Stimulated activated CD4-positive, alpha-beta T cell treated with anti-CD3 and anti-CD28 coated beads, Interleukin-4, amount 100 ng/mL, for 48 hours (primary cell): ENCODE measurements at regions not wholly inside any gene's neighbourhood (a gene's known extent, or its start where the extent isn't known, plus 50 kb on each side); places are given as distances from the start of the nearest gene placed in this dataset.
"Not testable (repeated sequence)": the region's sequence is repeated elsewhere in the genome, so short reads cannot be mapped to it uniquely, and the experiment has no call there.

Experiments
- DNase-seq, 2 donors: peaks; one replicate each; pipeline ENCODE4 v3.0.0-alpha.2; 2020; ENCODE audit warnings: low read depth in 2 of 2

DNA sequence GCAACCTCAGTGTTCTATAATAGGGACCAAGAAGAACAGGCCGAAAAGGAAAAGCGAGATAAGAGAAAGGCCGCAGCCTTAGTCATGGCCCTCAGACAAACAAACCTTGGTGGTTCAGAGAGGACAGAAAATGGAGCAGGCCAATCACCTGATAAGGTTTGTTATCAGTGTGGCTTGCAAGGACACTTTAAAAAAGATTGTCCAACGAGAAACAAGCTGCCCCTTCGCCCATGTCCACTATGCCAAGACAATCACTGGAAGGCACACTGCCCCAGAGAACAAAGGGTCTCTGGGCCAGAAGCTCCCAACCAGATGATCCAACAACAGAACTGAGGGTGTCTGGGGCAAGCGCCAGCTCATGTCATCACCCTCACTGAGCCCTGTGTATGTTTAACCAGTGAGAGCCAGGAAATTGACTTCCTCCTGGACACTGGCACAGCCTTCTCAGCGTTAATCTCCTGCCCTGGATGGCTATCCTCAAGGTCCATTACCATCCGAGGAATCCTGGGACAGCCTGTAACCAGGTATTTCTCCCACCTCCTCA, 334.8 kb upstream of the SLITRK5 start:
- DNase-seq: not testable (repeated sequence)

DNA sequence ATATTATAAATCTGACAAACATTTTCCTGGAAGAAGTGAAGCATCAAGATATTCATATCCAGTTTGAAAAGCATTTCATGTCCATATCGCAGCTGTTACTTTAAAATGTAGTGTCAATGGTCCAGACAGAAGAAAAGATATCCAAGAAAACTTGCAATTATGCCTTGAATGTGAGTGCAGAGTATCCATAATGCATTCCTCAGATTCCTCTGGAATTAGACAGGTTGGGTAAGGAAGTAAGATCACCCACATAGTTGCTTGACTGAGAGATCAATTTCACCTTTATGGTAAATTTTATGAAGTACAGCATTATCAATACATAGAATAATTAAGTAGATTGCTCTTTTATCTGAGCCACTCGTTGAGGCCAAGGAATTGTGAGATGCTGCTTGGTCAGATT, 327.0 kb upstream of the SLITRK5 start:
- DNase-seq: no peak

DNA sequence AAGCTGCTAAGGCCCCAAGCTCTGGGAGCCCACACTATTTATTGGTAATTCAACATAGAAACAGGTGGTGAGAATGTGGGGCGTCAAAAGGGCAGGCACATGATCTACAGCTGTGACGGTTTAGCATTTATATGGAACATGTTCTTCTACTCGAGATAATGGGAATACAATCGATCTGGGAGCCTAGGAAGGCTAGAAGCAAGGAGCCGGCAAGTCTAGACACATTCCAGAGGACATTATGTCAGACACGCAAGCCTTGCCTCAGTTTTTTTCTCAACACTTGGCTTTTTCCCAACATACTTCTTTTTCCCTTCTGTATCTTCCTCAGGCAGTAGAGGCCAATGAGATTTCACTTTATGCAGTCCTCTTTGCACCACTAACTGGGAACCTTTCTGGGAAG, 315.7 kb upstream of the SLITRK5 start:
- no peak for DNase-seq

DNA sequence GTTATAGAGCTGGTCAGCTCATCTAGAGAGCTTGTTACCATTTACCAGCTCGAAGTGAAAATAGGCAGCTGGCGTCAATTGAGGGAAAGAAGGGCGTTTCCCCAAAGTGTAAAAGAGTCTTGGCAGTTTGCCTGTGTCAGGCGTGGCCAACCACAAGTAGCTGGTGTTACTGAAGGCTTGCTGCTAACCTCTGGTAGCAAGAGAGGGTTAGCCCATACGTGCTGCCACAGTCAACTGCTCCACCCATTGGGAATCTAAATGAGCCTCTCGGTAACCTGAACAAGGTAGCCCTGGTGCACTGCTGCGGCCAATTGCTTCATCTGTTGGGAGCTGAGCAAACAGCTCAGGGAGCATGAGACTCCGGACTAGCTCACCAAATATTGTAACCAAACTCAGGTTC, 314.9 kb upstream of the SLITRK5 start:
- no peak for DNase-seq

DNA sequence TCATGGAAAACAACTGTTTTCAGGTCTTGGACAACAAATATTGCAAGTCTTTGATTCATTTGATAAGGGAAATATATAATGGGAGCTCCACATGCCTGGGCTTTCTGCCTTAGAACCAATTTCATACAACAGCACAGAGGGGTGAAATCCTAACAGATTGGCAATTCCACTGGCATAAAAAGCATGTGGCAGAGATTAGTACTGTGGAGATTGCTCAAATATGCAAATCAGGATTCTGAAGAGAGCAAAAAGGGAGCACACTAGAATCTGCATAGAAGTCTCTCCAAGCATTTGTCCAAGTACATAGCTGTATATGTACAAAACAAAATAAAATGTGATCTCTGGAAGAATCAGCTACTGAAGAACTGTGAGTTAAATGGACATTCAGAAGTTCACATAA, 312.9 kb upstream of the SLITRK5 start:
- DNase-seq: no peak

DNA sequence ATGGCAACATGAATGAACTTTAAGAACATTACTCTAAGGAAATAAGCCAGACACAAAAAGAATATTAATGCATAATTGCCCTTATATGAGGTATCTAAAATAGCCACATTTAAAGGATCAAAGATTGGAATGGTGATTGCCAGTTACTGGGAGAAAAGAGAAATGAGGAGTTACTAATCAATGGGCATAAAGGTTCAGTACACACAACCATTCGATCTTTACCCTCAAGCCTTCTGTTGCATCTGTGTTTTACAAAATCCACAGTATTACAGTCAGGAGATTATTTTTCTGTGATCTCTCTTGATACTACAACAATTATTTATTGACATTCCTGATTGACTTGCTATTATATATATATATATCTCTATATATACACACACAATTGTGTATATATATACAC, 310.0 kb upstream of the SLITRK5 start:
- no peak for DNase-seq

DNA sequence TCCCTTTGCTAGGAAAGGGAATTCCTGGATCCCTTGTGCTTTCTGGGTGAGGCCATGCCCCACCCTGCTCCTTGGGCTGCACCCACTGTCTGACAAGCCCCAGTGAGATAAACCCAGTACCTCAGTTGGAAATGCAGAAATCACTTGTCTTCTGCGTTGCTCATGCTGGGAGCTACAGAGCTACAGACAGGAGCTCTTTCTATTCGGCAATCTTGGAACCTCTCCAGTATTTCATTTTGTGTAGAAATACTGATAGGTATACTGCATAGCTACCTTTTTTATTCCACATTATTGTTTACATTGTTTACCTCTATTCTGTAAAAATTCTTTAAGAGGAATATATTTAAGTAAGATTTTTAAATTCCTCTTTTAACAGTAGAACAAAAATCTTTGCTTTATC, 302.5 kb upstream of the SLITRK5 start:
- DNase-seq: no peak

DNA sequence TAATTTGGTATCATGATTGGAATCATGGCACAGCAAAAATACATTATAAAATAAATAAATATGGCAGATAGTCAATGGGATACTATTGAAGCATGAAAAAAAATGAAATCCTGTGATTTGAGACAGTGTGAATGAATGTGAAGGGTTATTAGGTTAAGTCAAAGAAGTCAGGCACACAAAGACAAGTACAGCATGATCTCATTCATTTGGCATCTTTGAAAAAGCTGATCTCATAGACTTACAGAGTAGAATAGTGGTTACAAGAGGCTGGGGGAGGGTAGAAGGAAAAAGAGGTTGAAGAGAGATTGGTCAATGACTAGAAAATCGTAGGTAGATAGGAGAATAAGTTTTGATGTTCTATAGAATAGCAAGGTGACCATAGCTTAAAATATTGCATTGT, 295.1 kb upstream of the SLITRK5 start:
- DNase-seq: no peak

DNA sequence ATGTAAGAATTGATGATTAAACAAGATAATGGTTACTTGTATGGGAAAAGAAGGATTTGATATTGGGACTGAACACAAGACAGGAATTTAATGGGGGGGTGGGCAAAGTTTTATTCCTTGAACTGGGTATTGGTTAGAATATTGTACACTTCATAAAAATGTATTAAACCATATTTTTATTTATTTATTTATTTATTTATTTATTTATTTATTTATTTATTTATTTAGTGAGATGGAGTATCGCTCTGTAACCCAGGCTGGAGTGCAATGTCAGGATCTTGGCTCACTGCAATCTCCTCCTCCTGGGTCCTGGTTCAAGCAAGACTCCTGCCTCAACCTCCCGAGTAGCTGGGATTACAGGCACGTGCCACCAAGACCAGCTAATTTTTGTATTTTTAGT, 287.1 kb upstream of the SLITRK5 start:
- no peak for DNase-seq

DNA sequence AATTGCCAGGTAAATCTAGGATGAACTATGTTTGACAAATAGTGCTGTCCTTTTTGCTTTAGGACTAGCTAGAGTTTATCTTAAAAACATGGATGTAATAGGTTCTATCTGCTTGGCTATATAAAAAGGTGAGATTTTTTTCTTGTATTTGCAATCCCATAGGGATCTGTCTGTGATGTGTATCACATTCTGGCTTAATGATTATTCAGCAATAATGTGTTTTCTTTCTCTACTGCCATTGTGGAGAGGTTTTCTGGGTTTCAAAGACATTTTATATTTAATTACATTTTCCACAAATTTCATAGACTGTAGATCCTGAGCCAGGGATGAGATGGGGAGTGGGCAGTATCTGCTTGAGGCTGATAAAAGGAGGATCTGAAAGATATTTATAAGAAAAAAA, 277.8 kb upstream of the SLITRK5 start:
- no peak for DNase-seq

DNA sequence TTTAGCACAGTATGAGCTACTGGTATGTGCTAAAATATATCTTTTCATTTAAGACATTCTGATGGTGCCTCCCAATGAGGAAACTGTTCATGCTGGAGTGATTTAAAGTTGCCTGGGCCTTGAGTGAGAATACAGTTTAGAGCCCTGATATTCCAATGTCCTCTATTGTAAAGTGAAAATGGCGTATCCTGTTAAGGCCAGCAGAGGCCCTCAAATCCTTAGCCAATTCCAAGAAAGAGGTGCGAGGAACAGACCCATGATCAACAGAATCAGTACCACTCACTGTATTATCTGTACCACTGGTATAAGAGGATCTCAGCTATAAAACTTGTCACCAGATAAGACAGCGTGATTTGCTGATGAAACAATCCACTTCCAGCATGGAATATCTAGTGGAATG, 273.1 kb upstream of the SLITRK5 start:
- no peak for DNase-seq

DNA sequence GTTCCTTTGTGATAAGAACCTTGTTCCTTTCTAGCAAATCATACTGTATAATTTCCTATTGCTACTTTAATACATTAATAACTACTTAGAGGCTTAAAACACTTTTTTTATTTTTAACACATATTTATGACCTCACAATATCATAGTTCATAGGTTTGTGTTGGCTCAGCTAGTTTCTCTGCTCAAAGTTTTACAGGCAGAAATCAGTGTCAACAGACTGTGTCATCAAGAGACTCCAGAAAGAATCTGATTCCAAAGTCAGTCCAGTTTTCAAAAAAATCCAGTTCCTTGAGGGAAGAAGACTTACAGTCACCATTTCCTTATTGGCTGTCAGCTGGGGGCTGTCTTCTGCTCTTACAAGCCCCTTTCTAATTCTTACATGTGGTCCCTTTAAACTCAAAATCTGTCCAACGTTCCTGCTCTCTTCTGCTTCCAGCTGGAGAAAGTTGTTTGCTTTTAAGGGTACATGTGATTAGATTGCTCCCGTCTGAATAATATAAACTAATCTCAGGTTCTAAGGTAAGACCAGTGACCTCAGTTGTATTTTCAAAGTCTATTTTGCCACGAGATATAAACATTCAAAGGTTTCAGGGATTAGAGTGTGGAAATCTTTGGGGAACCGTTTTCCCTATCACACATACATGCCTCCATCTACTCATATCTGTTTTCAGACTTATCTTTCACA, 267.3 kb upstream of the SLITRK5 start:
- no peak for DNase-seq

DNA sequence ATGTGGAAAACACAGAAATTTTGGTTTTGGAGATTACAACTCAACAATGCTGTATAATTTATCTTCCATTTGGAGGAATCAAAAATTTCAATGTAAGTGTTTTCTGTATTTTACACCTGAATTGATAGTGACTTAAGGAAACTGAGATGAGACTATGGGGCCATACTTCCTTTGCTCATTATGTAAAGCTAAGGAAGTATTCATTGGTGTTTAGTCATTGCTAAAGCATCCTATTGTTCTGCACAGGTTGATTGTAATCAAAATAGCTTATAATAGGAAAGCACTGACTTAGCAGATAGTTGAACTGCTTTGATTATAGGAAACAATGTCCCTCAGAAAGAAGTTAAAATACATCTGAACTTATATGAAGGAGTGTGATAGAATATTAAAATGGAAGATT, 244.4 kb upstream of the SLITRK5 start:
- DNase-seq: no peak

DNA sequence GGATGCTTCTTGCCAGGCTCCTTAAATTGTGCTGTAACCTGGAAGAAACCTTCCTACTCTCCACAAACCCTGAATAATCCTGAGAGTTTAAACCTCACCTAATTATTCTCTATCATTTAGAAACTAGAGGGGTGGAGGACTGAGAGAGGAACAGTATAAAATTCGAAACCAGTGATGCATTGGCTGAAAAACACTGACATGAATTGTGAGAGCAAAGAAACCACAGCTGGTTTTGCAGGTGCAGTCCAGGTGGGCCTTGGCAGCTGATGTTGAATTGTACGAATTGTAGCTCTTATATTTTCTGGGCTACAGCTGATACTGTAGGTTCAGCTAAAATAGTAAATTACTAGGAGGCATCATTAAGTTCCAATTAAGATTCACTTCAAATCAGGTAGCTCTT, 227.0 kb upstream of the SLITRK5 start:
- DNase-seq: no peak

DNA sequence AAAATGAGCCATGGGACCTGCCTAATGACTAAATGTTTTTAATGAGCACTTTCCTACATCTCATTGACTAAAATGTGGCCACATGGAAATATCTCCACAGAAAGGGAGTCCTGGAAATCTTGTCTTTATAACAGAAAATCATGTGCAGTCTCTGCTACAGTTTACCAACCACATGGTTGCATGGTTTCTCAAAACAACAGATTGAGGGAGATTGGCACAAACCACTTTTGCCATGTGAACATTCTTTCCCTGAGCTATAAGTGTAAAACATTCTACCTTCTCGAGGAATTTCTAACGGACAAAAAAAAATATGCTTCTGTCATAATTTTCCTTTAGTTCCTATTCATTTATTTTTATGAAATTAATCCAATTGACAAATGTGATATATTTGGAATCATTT, 218.9 kb upstream of the SLITRK5 start:
- no peak for DNase-seq

DNA sequence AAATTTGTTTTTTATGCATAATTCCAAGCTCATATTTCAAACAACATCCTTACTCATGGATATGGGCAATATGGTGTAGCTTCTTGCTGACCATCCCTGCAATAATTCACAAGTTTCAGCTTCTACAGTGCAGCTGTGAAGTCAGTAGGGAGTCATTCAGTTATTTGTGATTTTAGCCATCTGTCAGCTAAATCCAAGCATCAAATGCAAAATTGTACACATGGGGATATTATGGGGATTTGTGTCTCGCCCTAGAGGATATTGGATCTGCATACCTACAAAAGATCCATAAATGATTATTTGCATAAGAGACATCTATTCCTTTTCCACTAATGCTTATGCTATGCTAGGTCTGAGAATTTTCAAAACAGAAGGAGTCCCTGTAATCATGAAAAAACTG, 217.9 kb upstream of the SLITRK5 start:
- DNase-seq: no peak

DNA sequence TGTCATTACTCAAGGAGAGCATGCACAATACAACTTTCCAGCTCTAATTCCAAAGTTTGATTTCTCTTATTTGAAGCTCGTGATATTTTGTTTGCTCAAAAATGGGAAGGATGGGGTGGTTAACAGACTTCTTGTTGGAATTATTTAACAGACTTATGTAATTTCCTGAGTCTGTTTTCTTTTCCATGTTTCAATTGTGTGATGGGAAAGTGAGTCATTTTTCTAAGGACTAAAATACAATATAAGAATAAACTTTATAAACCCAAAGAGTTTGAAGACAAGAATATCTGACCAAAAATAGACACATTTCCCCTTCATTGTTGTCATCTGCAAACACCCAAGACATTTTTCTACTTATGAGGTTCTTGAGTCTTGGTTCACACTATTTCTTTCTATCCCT, 211.8 kb upstream of the SLITRK5 start:
- DNase-seq: no peak

DNA sequence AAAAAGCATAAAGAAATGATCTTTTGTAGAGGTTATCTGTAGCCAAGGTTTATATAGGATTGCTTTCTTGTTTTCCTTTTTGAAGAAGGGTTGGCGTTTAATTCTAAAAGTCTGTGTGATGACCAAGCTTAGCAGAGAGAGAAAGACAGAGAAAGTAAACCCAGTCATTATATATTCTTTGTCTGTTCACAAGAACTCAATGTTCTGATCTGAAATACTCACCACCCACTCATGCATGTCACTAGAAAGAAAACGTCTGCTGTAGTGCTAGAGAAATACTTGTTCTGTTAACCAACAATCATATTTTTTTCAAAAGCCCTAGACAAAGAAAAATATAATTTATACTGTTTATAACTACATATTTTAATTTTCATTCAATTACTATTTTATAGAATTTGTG, 173.7 kb upstream of the SLITRK5 start:
- no peak for DNase-seq

DNA sequence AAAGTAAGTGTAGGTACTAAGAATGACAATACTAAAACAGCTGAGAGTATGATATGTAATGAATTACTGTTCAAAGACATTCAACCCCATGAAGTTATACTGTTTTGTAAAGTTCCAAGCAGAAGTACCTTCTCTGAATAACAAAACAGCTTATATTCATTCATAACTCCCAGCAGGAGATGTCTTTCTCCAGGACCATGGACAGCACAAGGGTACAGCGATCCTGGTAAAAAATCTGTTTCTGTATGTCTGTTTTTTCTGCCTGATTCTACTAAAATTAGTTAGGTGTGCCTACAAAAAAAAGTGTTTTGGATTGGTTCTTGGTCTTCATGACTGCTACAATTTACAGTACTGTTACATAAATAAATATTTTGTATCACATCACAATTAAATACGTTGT, 172.5 kb upstream of the SLITRK5 start:
- DNase-seq: no peak

DNA sequence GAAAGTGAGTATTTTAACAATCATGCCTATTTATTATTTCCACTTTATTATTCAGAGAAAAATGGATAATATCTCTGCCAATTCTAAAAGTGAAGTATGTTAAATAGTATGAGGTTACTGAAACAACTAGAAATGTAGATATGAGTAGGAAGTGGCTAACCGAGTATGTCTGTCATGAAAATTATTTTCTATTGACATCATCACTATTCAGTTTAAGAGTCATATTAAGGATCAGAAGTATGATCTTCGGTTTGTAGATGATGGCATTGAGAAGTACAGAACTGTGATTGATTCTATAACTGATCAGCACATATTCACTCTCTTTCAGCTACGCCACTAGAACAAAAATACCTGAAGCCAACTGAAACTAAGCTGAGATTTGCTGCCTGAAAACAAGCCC, 146.4 kb upstream of the SLITRK5 start:
- DNase-seq: no peak

DNA sequence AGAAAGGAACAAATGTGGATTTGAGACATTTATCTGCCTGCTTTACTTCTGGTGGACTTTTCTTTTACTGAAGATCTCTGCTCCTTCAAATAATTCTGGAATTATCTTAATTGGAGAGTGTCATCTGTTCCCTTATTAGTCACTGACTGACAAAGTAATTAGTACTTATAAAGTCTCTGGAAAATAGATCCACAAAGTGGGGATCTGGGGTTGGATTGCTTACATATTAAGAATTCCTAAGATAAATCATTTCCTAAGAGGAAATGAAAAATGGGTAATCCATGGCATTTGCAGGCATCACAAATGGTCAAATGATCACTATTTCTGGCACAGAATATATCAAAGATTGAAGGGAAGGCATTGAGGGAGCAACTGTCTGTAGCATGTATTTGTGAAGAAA, 137.4 kb upstream of the SLITRK5 start:
- no peak for DNase-seq

DNA sequence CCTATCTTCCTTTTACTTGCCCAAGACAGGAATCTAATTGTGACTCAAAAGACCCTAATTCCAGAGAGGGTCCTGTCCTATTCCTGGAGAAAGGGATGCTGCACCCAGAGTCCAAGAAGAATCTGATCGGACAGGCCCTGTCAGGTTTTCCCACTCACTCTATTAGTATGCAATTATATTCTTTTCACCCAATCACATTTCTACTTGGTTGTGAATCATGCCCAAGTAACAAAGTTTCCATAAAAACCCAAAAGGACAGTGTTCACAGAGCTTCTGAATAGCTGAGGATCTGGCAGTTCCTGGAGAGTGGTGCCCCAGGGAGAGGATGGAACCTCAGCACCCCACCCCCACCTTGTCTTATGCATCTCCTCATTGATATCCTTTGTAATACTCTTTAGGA, 135.3 kb upstream of the SLITRK5 start:
- no peak for DNase-seq

DNA sequence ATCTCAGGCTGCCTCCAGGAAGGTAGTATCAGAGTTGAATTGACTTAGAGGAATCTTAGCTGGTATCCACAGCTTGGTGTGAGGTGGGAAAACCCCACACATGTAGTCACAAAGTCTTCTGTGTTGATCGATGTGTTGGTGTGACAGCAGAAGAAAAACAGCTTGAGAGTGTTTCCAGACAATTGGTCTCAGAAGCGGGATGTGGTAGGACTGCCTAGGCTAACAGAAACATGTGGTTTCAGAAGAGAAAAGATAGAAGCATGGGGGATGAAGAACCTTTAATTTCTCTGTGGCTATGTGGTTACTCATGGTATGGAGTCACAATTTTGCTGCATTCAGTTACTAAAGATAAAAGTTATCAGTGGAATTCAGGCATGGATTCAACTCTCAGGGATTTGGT, 134.7 kb upstream of the SLITRK5 start:
- DNase-seq: no peak

DNA sequence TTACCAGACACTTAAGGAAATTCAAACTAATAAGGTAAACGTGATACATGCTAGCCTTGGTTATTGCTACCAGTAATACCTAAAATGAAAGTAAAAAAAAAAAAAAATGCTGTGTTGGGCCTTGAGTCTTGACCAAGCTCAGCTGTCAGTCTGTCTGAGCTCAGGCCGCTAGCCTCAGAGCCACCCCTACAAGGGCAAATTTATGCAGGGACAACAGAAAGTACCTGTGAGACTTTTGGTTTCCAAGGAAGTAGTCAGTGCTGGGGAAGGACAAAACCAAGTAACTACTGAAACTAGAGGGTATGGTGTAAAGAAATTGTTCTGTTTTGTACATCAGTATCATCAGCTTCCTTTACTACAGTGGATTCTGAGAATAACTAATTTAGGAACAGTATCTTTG, 134.3 kb upstream of the SLITRK5 start:
- DNase-seq: no peak
